ENCODE measurements at regions not wholly inside any gene's neighbourhood (a gene's known extent, or its start where the extent isn't known, plus 50 kb on each side); places are given as distances from the start of the nearest gene placed in this dataset.
"Not testable (repeated sequence)": the region's sequence is repeated elsewhere in the genome, so short reads cannot be mapped to it uniquely, and the experiment has no call there.

DNA sequence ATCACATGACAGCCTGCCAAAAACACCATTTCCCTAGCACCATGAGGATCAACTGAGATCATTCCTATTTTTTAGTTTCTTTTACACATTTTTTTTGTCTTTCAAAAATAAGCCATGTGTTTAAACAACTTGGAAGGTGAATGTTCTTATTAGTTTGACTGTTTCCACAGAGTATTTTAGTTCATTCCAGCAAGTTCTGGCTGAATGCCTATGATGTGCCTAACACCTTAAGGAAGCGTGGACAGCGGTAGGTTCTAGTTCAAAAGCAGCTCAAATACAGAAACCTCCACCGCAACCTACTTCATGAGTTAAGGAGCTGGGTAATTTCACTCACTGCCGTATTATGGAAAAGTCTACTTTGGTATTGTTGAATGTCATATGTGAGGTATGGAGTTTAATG, 101.3 kb upstream of the ADAMTS9 start:
- DNase-seq, result no peak

DNA sequence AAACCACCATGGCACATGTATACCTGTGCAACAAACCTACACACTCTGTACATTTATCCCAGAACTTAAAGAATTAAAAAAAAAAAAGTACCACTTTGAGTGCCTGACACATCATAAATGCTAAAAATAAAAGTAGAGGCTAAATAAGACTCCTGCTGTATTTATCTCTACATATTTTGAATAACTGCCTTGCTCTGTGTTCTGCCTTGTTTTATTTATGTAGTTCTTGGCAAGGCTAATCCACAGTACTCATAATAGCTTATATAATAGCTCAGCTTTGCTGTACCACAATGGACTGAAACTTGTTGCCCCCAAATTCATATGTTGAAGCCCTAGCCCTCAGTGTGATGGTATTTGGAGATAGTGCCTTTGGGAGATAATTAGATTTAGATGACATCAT, 95.4 kb upstream of the ADAMTS9 start:
- no peak for DNase-seq

DNA sequence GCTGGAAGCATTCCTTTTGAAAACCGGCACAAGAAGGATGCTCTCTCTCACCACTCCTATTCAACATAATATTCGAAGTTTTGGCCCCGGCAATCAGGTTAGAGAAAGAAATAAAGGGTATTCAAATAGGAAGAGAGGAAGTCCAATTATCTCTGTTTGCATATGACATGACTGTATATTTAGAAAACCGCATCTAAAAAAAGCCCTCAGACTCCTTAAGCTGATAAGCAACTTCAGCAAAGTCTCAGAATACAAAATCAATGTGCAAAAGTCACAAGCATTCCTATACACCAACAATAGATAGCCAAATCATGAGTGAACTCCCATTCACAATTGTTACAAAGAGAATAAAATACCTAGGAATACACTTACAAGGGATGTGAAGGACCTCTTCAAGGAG, 93.1 kb upstream of the ADAMTS9 start:
- not testable (repeated sequence) for DNase-seq

DNA sequence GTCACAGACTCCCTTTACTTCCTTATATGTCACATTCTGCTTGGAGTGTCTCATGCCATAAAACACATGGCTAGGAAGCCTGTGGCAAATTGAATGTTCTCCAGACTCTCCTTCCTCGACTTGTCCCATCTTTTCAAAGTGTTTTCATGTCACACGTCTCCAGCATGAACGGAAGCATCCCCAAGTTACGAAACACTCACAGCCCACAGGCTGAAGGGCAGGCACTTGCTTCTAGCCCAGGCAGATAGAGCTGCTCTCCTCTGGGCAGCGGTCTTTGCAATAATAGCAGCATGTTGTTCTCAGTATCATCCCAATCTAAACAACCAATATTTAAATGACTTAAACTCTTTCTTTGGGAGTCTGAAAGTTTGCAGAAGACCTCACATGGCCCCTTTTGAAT, 85.3 kb upstream of the ADAMTS9 start:
- no peak for DNase-seq

DNA sequence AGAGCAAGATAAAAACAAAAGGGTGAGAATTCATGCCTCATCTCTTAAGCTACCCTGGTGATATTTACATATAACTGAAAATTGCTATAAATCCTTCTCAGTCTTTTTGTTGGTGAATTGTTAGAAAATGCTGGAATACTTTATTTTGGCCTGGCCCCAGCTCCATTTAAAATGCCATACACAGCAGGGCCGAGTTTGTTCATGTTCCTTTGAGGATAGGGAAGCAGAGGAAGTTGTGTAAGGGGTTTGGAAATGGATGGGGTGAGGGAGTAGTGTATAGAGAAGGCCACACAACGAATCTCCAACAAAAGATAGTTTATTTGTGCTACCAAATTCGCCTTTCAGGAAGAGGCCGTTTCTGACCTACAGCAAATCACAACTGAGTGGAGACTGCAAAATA, 78.6 kb upstream of the ADAMTS9 start:
- DNase-seq, result no peak

DNA sequence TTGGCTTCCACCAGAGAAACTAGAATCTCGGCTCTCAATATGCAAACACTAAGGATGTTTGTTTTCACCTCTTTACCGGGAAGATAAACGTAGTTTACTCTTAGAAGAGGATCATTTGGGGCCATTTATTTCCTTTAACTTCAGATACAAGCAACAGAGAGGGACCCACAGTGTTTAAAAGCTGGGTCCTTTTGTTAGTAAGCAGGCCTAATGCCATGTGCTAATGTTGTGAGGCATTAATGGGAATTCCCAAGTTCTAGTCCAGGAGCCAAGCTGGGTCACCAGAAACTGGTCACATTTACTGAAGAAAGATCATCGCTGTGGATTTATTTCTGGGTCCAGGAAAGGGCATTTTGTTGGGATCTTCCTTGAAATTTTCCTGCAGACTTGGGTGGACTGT, 78.1 kb upstream of the ADAMTS9 start:
- DNase-seq, result no peak

DNA sequence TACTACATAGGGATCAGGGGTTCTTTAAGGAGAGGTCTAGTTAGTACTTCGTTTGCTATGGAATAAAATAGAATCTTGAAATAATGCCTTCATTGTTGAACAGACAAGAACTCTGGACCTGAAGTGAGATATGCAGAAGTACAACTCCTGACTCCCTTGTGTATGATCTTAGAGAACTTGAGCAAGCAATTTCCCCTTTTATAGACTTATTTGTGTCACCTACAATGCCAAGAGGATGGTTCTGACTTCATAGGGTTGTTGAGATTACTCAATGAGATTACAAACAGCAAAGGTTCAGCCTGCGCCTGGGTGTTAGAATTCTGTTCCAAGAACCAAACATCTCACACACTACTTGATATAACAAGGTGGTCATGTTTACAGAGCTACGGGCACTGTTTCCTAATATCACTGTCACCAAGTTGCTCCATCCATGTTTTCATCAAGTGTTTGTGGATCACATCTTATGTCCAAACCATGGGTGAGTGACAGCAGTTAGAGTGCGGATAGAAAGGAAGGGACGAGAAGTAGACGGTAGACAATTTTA, 76.7 kb upstream of the ADAMTS9 start:
- DNase-seq, result no peak

DNA sequence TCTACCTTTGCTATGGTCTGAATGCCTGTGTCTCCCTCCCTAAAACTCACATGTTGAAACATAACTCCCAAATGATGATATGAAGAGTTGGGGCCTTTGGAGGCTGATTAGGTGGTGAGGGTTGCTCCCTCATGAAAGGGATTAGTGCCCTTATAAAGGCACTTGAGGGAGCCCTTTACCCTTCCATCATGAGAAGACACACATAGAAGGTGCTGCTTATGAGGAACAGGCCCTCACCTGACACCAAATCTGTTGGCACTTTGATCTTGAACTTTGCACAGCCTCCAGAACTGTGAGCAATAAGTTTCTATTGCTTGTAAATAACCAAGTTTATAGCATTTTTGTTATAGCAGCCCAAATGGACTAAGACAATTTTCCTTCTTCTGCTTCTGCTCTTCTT, 76.2 kb upstream of the ADAMTS9 start:
- DNase-seq, result no peak

DNA sequence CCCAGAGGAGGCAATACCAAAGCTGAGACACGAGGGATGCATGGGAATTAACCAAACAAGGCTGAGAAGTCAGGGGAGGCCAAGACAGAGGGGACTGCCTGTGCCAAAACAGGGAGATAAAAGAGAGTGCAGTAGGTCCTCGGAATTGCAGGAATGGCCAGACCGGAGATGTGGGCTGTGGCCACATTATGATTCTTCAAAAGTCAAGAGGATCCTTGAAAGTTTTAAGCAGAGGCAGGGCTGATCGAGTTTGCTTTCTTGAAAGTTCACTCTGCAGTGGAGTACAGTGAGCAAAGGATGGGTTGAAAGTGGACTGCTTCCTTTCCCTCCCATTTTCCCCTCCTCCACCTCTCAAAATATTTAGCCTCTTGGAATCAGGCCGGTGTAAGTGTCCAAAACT, 73.9 kb upstream of the ADAMTS9 start:
- no peak for DNase-seq

DNA sequence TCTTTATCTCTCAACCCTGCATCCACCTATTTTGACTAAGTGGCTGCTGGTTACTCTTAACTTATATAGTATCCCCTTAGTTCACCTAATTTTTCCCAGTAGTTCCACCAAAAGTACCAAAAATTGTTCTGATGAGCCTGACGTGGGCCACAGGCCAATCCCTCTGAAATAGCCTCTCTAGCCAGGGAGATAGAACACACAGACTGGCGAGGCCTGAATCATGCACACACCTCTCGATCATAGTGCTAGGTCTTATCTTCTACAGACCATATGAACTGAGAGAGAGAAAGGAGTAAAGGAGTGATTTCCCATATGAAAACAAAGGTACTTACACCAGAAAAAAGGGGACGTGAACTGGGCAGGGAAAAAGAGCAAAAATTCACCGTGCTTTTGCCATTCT, 72.5 kb upstream of the ADAMTS9 start:
- no peak for DNase-seq

DNA sequence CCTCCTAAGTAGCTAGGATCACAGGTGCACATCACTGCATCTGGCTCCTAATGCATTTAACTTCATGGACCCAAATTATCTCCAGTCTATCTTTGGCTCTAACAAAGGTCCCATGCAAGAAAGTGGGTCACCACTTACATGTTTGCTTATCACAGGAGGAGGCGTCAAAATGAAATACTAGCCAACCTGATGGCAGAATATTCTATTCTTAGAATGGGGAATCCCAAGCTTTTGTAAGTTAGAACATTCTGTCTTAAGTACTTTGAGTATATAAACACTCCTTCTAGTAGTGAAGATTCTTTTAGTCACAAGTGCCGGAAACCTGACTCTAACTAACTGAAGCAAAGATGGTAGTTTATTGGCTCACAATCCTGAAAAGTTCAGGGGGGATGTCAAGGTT, 72.0 kb upstream of the ADAMTS9 start:
- no peak for DNase-seq

DNA sequence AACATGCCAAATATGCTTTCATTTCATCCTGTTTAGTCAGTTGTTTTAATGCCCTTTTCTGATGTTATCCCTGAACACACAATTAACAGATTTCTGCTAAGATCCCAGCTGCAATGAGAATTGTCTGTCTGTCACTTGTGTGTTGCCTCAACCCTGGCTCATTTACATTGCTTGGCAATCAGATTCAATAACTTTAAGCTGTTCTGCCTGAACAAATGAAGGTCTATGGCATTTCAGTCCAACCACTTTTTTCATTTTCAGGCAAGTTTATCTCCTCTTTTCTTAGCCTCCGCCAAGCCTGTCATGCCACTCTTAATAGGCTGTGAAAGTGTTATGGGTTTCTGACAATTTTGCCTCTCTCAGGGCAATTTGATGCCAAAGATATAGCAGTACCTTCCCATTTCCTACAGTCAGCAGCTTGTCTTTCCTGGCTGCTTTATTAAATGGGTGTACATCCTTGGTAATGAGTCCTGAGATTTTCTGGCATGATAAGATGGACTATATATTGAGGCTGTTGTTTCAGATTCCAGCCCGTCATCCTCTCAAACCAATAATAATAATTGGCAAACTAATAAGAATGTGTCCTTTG, 68.7 kb upstream of the ADAMTS9 start:
- DNase-seq, result no peak

DNA sequence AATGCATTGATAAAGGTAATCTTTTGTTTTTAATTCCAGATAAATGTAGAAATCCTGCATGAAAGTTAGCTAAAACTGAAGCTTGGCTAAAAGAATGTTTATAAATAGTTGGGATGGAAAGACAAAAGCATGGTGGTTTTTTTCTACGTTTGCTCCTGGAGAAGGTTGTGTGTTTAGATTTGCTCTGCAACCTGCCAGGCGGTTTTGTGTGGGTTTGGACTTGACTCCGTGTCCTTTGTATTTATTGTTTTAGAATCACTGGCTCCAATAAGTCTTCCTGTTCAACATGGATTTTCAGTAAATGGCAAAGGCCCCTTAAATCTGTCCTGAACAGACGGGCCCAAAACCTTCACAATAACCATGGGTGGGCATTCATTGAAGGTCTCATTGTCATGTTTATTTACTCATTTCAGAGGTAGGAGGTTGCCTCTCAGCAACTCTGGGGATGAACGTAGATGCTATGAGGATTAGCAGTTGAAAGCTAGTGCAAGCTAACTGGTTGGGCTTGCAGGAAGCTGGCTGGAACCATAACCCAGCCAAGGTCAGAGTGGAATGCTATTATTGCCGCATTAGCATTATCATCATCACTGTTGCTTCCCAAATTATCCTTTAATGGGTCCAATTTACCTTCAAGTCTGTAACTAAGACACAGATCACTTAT, 60.6 kb upstream of the ADAMTS9 start:
- DNase-seq, result no peak

DNA sequence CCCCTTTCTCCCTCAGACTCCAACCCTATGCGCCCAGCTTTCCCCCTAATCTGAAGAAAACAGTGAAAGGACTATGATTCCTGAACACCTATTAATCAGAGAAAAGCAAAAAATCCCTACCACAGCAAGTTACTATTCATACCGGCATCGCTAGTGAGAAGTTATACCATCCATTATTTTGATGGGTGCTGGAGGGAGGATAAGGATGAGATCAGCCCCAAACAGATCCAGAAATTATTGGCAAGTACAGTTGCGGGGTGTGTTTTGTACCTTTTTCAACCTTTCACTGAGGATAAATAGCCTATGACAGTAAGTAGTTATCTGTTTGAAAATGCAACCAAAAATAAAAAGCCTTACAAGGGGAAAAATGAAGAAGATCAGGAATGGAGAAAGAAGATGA, 59.9 kb upstream of the ADAMTS9 start:
- DNase-seq, result no peak

DNA sequence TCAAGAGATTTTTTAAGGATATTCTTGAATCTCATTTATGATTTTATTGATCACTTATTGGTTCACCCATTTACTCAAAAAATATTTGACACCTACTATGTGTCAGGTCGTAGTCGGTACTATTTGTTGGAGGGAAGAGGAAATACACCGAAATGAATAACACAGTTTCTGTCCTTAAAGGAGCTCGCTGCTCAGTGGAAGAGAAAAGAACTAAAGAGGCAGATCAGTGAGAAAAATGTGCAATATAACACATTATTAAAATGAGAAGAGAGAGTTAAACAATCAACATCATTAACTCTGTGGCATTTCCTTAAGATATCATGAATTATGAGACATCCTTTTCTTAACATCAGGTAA, 56.1 kb upstream of the ADAMTS9 start:
- DNase-seq, result no peak

DNA sequence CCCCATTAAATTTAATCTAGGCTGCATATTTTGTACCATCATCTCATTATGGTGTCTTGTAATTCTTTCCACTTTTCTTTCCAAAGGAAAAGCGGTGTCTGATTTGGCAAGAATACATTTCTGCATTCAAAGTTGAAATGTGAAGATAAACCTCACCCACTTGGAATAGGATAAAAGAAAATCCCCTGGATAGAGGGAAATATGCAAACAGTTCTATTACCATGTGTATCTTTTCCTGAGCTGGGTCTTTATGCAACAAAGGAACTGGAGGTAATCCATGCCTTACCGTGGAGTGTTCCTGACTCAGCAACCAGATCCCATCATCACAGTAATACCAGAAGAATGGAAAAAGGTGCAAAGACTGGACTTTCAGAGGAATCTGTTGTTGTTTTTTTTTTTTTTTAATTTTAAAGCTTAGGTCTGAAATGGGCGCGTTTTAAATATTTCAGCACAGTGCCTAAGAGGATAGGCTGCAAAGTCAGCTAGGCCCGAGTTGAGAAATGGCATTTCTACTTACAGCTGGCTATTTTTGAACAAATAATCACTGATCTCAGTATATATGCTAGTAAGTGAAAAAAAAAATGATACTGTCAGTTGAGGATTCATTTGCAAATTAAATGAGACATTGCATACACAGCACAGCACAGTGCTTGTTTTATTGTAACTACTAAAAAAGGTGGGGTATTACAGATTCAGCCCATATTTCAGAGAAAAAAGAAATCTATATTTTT, 55.5 kb upstream of the ADAMTS9 start:
- DNase-seq, result no peak

DNA sequence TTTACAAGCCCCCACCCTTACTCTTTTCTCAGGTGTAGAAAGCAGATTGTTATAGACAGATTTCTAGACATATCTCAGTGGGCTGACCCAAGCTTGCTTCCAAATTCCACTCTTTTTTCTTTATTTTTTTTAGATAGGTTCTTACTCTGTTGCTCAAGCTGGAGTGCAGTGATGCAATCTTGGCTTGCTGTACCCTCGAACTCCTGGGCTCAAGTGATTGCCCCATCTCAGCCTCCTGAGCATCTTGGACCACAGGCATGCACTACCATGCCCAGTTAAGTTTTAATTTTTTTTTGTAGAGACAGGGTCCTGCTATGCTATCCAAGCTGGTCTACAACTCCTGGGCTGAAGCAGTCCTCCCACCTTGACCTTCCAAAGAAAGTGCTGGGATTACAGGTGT, 53.5 kb upstream of the ADAMTS9 start:
- no peak for DNase-seq

DNA sequence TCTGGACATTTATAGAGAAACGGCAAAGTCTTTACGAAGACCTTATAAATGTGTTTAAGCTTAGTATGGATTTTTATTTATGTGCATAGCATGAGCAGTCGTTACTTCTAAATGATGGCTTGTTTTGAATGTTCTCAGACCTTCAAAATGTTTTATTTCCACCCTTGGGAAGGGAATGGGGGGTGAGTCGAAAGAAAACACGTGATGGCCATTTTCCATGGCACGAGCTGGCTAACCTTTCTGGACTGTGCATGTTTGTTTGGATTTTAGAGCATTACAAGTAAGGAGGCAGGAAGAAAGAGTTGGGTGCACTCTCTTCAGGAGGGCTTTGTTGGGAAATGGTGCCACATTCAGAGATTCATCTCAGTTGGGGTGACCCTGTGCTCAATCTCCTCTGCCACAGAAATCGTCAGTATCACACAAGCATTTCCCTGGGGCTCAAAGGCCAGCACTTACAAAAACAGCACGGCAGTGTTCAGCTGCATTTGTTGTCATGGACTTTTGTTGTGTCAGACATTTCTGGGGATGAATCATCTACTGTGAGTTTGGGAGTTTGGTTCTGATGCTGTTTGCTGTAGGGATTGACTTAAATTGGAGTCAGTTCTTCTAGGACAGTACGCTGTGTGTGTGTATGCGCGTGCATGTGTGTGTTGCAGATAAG, 52.3 kb upstream of the ADAMTS9 start:
- no peak for DNase-seq

Data from NCI-H1092 (cell line).